SH-SY5Y (cell line): ENCODE measurements at regions not wholly inside any gene's neighbourhood (a gene's known extent, or its start where the extent isn't known, plus 50 kb on each side); places are given as distances from the start of the nearest gene placed in this dataset.

Experiments used
- GATA2 ChIP-seq: IDR thresholded peaks from 2 replicates; pipeline ENCODE4 v1.6.1; 2011; ENCODE audit warnings: mild to moderate bottlenecking, low read depth, low read length
- GATA3 ChIP-seq: IDR thresholded peaks from 2 replicates; pipeline ENCODE4 v1.6.1; 2011; ENCODE audit warnings: low read depth, mild to moderate bottlenecking, low read length, moderate library complexity

GRCh38 chr3:73299184-73299691, 237.8 kb downstream of the EBLN2 start:
- TF ChIP-seq GATA2, result no peak
- TF ChIP-seq GATA3, result no peak
